Epidermal melanocyte (primary cell): ENCODE measurements at regions not wholly inside any gene's neighbourhood (a gene's known extent, or its start where the extent isn't known, plus 50 kb on each side); places are given as distances from the start of the nearest gene placed in this dataset.

Source experiments
- DNase-seq: peaks from one replicate; pipeline ENCODE4 v3.0.0; 2011; ENCODE audit warnings: low spot score; ENCODE audit not compliant: insufficient read length

- DNase-seq: no peak
Measured at GRCh38 chr2:100193291-100193710, 50.9 kb upstream of the AFF3 start.

DNA sequence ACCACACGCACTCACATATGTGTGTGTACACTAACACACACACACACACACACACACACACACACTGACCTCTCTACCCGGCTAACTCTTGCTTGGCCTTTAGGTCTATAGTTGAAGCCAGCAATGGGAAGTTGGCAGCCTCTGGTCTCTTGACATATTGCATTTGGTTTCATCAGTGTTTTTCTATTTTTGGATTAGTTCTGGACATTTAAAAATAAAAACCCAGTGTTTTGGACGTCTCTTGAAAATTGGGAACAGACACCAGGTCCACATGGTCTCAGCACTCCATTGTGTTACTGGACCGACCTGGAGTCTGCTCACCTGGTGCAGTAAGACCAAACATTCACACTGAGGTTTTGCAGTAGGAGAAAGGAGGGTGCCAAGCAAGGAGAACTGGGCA is 50.4 kb upstream of the AFF3 start:
- no peak for DNase-seq

DNA sequence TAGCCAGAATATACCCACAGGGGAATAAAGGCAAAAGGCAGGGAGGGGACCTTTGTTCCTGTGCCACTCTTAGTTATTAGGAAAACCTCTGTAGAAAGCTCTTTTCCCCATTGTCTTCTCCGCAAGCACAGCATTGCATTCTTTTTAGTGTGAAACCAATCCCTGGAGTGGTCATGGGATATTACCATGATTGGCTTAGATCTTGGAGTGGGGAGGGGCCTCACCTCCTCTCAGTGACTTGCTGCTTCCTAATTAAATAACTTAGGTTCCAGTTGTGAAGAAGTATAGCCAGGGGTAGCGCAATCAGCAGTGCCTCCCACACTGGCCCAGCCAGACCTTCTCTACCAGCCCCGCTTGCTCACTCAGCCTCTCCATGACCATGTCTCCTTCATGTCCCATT is 49.9 kb upstream of the AFF3 start:
- DNase-seq: no peak
